AG04449 (cell line): ENCODE measurements at regions not wholly inside any gene's neighbourhood (a gene's known extent, or its start where the extent isn't known, plus 50 kb on each side); places are given as distances from the start of the nearest gene placed in this dataset.

Source experiments
- CTCF ChIA-PET: fragments of 350-600 bp; formaldehyde crosslinking; extraction: SDS; loops from one replicate; lab custom pipeline; 2021; ENCODE audit warnings: antibody characterized with exemption; lab: Yijun Ruan, JAX
- POLR2A ChIA-PET: fragments of 400-600, 350-600 bp; formaldehyde crosslinking; extraction: SDS; loops from one replicate; lab custom pipeline; 2020; ENCODE audit warnings: antibody characterized with exemption, inconsistent platforms; lab: Yijun Ruan, JAX
- DNase-seq: peaks from one replicate; pipeline ENCODE4 v3.0.0-alpha.2; 2010; ENCODE audit warnings: low read depth, low spot score
- H3K4me3 ChIP-seq: 2 replicates; pipeline ENCODE4 v1.5.1; 2011; ENCODE audit warnings: low read depth, mild to moderate bottlenecking, control low read depth, low read length
- CTCF ChIP-seq: IDR thresholded peaks from one replicate; pipeline ENCODE4 v1.5.1; 2011; ENCODE audit warnings: mild to moderate bottlenecking, moderate library complexity, low read length, control low read depth, inconsistent platforms; ENCODE audit not compliant: insufficient read depth; ENCODE audit errors: missing control alignments

GRCh38 chrX:150041208-150041607 lies 102.9 kb upstream of the EOLA2 start:
- DNase-seq: no peak
- TF ChIP-seq CTCF: no peak
- ChIA-PET CTCF (interaction anchor here (1.2 kb wide), 1 partner anchor 78 kb away, joined by 3 read pairs; no protein-coding TSS in a partner anchor), POLR2A (no interaction called here)
- no peak overlapping the region for H3K4me3 ChIP-seq

- no peak for TF ChIP-seq CTCF
- CTCF ChIA-PET: no interaction called here
These were observed 106.3 kb upstream of the EOLA2 start for GRCh38 chrX:150044556-150044955.

GRCh38 chrX:150047818-150048217 lies 109.5 kb upstream of the EOLA2 start:
- no peak for TF ChIP-seq CTCF
- CTCF ChIA-PET: no interaction called here
- POLR2A ChIA-PET: no interaction called here
- H3K4me3 ChIP-seq: no peak overlapping the region
- no peak for DNase-seq

More at GRCh38 chrX:150044556-150044955, 106.3 kb upstream of the EOLA2 start:
- no peak overlapping the region for H3K4me3 ChIP-seq
- DNase-seq: no peak
- POLR2A ChIA-PET: no interaction called here

- ChIA-PET POLR2A (no interaction called here), CTCF (no interaction called here)
- no peak for DNase-seq
- no peak for TF ChIP-seq CTCF
- no peak overlapping the region for H3K4me3 ChIP-seq
These were observed 111.4 kb upstream of the EOLA2 start for GRCh38 chrX:150049647-150050046.

- CTCF ChIA-PET: interaction anchor here (1.3 kb wide), 1 partner anchor 10 kb away, joined by 4 read pairs; no protein-coding TSS in a partner anchor
- TF ChIP-seq CTCF: no peak
- no peak overlapping the region for H3K4me3 ChIP-seq
- DNase-seq: no peak
- POLR2A ChIA-PET: no interaction called here
These were observed 112.1 kb upstream of the EOLA2 start for GRCh38 chrX:150050387-150050786.

GRCh38 chrX:150051096-150051495 lies 112.8 kb upstream of the EOLA2 start:
- no peak overlapping the region for H3K4me3 ChIP-seq
- POLR2A ChIA-PET: no interaction called here
- no peak for DNase-seq
- TF ChIP-seq CTCF: no peak
- CTCF ChIA-PET: interaction anchor here (1.3 kb wide), 1 partner anchor 9 kb away, joined by 4 read pairs; no protein-coding TSS in a partner anchor
